Peyer's patch (tissue), 4 donors: ENCODE measurements at regions not wholly inside any gene's neighbourhood (a gene's known extent, or its start where the extent isn't known, plus 50 kb on each side); places are given as distances from the start of the nearest gene placed in this dataset.

Experiments used
- POLR2A ChIP-seq, 2 donors: fragments of 450-650 bp; IDR thresholded peaks; one replicate each; pipeline ENCODE4 v1.5.1; 2017; ENCODE audit warnings: antibody characterized with exemption in 2 of 2, mild to moderate bottlenecking in 2 of 2, moderate library complexity in 2 of 2
- TF ChIP-seq, protein P1 (sequence below), 6 experiments: fragments of 450-650 bp in 4 of 6; fragments of 200-600 bp in 2 of 6; sonication (generic) in 1 of 6; IDR thresholded peaks; one replicate each; pipeline ENCODE4 v1.5.1; 2017 to 2019; ENCODE audit warnings: antibody characterized with exemption in 6 of 6, mild to moderate bottlenecking in 3 of 6, moderate library complexity in 1 of 6

DNA sequence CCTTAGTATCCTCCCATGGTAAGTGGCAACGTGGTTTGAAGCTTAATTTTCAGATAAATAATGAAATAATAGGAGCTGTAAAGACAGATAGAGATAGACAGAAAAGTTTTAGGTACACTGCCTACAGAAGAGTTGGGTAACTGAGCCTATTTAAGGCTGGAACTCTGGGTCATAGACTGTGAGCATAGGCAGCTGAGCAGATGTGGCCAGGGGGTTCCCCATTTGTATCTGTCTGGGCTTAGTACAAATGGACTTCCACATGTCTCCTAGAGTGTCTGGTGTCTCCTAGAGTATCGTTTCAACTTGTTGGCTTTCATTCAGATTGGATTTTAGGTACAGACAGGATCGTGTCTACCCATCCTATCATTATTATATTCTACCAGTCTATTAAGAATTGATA, 649.8 kb downstream of the DHX35 start:
- TF ChIP-seq, protein P1, sequence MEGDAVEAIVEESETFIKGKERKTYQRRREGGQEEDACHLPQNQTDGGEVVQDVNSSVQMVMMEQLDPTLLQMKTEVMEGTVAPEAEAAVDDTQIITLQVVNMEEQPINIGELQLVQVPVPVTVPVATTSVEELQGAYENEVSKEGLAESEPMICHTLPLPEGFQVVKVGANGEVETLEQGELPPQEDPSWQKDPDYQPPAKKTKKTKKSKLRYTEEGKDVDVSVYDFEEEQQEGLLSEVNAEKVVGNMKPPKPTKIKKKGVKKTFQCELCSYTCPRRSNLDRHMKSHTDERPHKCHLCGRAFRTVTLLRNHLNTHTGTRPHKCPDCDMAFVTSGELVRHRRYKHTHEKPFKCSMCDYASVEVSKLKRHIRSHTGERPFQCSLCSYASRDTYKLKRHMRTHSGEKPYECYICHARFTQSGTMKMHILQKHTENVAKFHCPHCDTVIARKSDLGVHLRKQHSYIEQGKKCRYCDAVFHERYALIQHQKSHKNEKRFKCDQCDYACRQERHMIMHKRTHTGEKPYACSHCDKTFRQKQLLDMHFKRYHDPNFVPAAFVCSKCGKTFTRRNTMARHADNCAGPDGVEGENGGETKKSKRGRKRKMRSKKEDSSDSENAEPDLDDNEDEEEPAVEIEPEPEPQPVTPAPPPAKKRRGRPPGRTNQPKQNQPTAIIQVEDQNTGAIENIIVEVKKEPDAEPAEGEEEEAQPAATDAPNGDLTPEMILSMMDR (IDR thresholded peaks at IDR 0.05): no peak
- TF ChIP-seq POLR2A (IDR thresholded peaks at IDR 0.05): no peak
